ENCODE measurements at regions not wholly inside any gene's neighbourhood (a gene's known extent, or its start where the extent isn't known, plus 50 kb on each side); places are given as distances from the start of the nearest gene placed in this dataset.

- H3K36me3 ChIP-seq (ENCODE audit: control insufficient read depth, insufficient read depth, low read length) = no peaks in the 10 kb centered on the region
- no peak overlapping the region for H3K4me3 ChIP-seq (ENCODE audit: low read depth in 2 of 2, low read length in 2 of 2)
- BruUV-seq (replicated peaks) = no TSS peak
- ATAC-seq (no peak), DNase-seq (ENCODE audit: low read depth, low spot score) (no peak)
- H3K27me3 ChIP-seq (ENCODE audit: control insufficient read depth, insufficient read depth, low read length) = peaks cover 4% of the 10 kb centered on the region
- H3K9me3 ChIP-seq (ENCODE audit: control insufficient read depth, insufficient read depth, low read depth, low read length) = no peaks in the 10 kb centered on the region
- TF ChIP-seq SIN3A (IDR thresholded peaks at IDR 0.05; ENCODE audit: borderline replicate concordance, insufficient read depth, low read depth, low read length) (no peak), TCF7L2 (IDR thresholded peaks at IDR 0.05; ENCODE audit: low read depth, low read length) (no peak), POLR2AphosphoS5 (IDR thresholded peaks at IDR 0.05; ENCODE audit: low read depth, low read length) (no peak), CTCF (IDR thresholded peaks at IDR 0.05) (no peak), REST (IDR thresholded peaks at IDR 0.05; ENCODE audit: insufficient read depth in 1 of 2, low read depth in 2 of 2, low read length in 1 of 2) (no peak)
- no peaks in the 10 kb centered on the region for H3K4me1 ChIP-seq (ENCODE audit: control insufficient read depth, insufficient read depth, low read length)
- in situ Hi-C loops (cut with HindIII; ENCODE audit: low pct_unique_long_range_greater_than_20kb, low sequenced_read_pairs) (loop anchor here (25.0 kb wide), 1 partner anchor 129 kb away; the partner anchor contains the start of gene NABP1), intact Hi-C loops (cut with micrococcal nuclease; ENCODE audit: unreplicated experiment) (loop anchor here (5.0 kb wide), 1 partner anchor 604 kb away; no protein-coding TSS in a partner anchor)
- CTCF ChIA-PET = no interaction called here
- no peak overlapping the region for H3K27ac ChIP-seq (ENCODE audit: low read length)
- POLR2A ChIA-PET = no interaction called here
Observed at GRCh38 chr2:191557841-191558240, 120.1 kb upstream of the NABP1 start.

GRCh38 chr2:191559569-191559968 lies 118.4 kb upstream of the NABP1 start:
- BruUV-seq (replicated peaks) = no TSS peak
- in situ Hi-C loops (cut with HindIII; ENCODE audit: low pct_unique_long_range_greater_than_20kb, low sequenced_read_pairs) (loop anchor here (25.0 kb wide), 1 partner anchor 128 kb away; the partner anchor contains the start of gene NABP1), intact Hi-C loops (cut with micrococcal nuclease; ENCODE audit: unreplicated experiment) (loop anchor here (5.0 kb wide), 1 partner anchor 603 kb away; no protein-coding TSS in a partner anchor)
- POLR2A ChIA-PET = no interaction called here
- no peak for DNase-seq (ENCODE audit: low read depth, low spot score)
- CTCF ChIA-PET = no interaction called here
- no peak overlapping the region for H3K27ac ChIP-seq (ENCODE audit: low read length)
- H3K4me1 ChIP-seq (ENCODE audit: control insufficient read depth, insufficient read depth, low read length) = no peaks in the 10 kb centered on the region
- H3K9me3 ChIP-seq (ENCODE audit: control insufficient read depth, insufficient read depth, low read depth, low read length) = no peaks in the 10 kb centered on the region
- no peak for ATAC-seq
- no peak overlapping the region for H3K4me3 ChIP-seq (ENCODE audit: low read depth in 2 of 2, low read length in 2 of 2)
- TF ChIP-seq SIN3A (IDR thresholded peaks at IDR 0.05; ENCODE audit: borderline replicate concordance, insufficient read depth, low read depth, low read length) (no peak), TCF7L2 (IDR thresholded peaks at IDR 0.05; ENCODE audit: low read depth, low read length) (no peak), REST (IDR thresholded peaks at IDR 0.05; ENCODE audit: insufficient read depth in 1 of 2, low read depth in 2 of 2, low read length in 1 of 2) (no peak), POLR2AphosphoS5 (IDR thresholded peaks at IDR 0.05; ENCODE audit: low read depth, low read length) (no peak), CTCF (IDR thresholded peaks at IDR 0.05) (no peak)
- H3K27me3 ChIP-seq (ENCODE audit: control insufficient read depth, insufficient read depth, low read length) = no peaks in the 10 kb centered on the region
- no peaks in the 10 kb centered on the region for H3K36me3 ChIP-seq (ENCODE audit: control insufficient read depth, insufficient read depth, low read length)

All from Panc1 (cell line).